SK-N-MC (cell line): ENCODE measurements at regions not wholly inside any gene's neighbourhood (a gene's known extent, or its start where the extent isn't known, plus 50 kb on each side); places are given as distances from the start of the nearest gene placed in this dataset.
"Not testable (repeated sequence)": the region's sequence is repeated elsewhere in the genome, so short reads cannot be mapped to it uniquely, and the experiment has no call there.

Source experiments
- EZH2 ChIP-seq: fragments of 200-600 bp; sonication (generic); IDR thresholded peaks from one replicate; pipeline ENCODE4 v1.6.1; 2017; ENCODE audit warnings: antibody characterized with exemption
- FOXP2 ChIP-seq: optimal IDR thresholded peaks from 2 replicates; pipeline ENCODE3; 2011; ENCODE audit warnings: mild to moderate bottlenecking, moderate library complexity; ENCODE audit not compliant: insufficient read depth; ENCODE audit errors: extremely low read length, control extremely low read depth
- POLR2AphosphoS5 ChIP-seq: IDR thresholded peaks from 2 replicates; pipeline ENCODE4 v1.6.1; 2012; ENCODE audit warnings: mild to moderate bottlenecking, low read depth, low read length, borderline replicate concordance

- not testable (repeated sequence) for TF ChIP-seq POLR2AphosphoS5, EZH2, FOXP2
Observed at GRCh38 chr15:85200215-85200614, 180.2 kb upstream of the AKAP13 start.
